ENCODE measurements at regions not wholly inside any gene's neighbourhood (a gene's known extent, or its start where the extent isn't known, plus 50 kb on each side); places are given as distances from the start of the nearest gene placed in this dataset.

- ChIA-PET RAD21 (ENCODE audit: low non-redundant PET in 1 of 2, low total read pairs in 2 of 2, uncharacterized antibody in 2 of 2, unreplicated experiment in 2 of 2) (no interaction called here), CTCF (no interaction called here), POLR2A (no interaction called here)
- intact Hi-C loops (cut with micrococcal nuclease): no loop called here
- DNase-seq (ENCODE audit: low read depth, low spot score) (no peak), ATAC-seq (no peak)
- TF ChIP-seq ZFX (IDR thresholded peaks at IDR 0.05) (no peak), CBX3 (IDR thresholded peaks at IDR 0.05; ENCODE audit: low read depth) (no peak), ELF1 (IDR thresholded peaks at IDR 0.05; ENCODE audit: borderline replicate concordance, low read depth) (no peak)
- no peak overlapping the region for H3K4me2 ChIP-seq (ENCODE audit: low read length)
- no peak overlapping the region for H2AFZ ChIP-seq (ENCODE audit: low read depth, low read length, poor library complexity, severe bottlenecking)
- no peaks in the 10 kb centered on the region for H3K36me3 ChIP-seq (ENCODE audit: control insufficient read depth in 1 of 2, insufficient read depth in 2 of 2, low read length in 2 of 2)
- no peaks in the 10 kb centered on the region for H3K79me2 ChIP-seq (ENCODE audit: insufficient read depth, low read length)
- BruUV-seq (replicated peaks): no TSS peak
- no peaks in the 10 kb centered on the region for H3K9me2 ChIP-seq (ENCODE audit: insufficient read depth)
- H3K9ac ChIP-seq (ENCODE audit: low read length): no peak overlapping the region
- no peaks in the 10 kb centered on the region for H3K27me3 ChIP-seq (ENCODE audit: insufficient read depth, low read length)
- H4K20me1 ChIP-seq (ENCODE audit: insufficient read depth): no peaks in the 10 kb centered on the region
- no peaks in the 10 kb centered on the region for H3K9me3 ChIP-seq (ENCODE audit: control insufficient read depth in 1 of 2, insufficient read depth in 1 of 2, low read depth in 1 of 2, low read length in 2 of 2)
- H3K4me1 ChIP-seq (ENCODE audit: control insufficient read depth in 1 of 2, insufficient read depth in 2 of 2, low read length in 2 of 2): no peaks in the 10 kb centered on the region
- H3K4me3 ChIP-seq (replicated peaks in 1 of 2; ENCODE audit: low read depth in 1 of 2, low read length in 2 of 2): no peak overlapping the region
- no peak overlapping the region for H3K27ac ChIP-seq (ENCODE audit: low read depth, low read length)
These were observed 2201.6 kb upstream of the TENM3 start for GRCh38 chr4:180041576-180041975.

GRCh38 chr4:180052629-180053028 is 2190.6 kb upstream of the TENM3 start:
- Histone ChIP-seq H3K9me3 (ENCODE audit: control insufficient read depth in 1 of 2, insufficient read depth in 1 of 2, low read depth in 1 of 2, low read length in 2 of 2) (no peaks in the 10 kb centered on the region), H4K20me1 (ENCODE audit: insufficient read depth) (no peaks in the 10 kb centered on the region; the same call in 1 of the 2 replicates), H2AFZ (ENCODE audit: low read depth, low read length, poor library complexity, severe bottlenecking) (no peak overlapping the region), H3K79me2 (ENCODE audit: insufficient read depth, low read length) (no peaks in the 10 kb centered on the region), H3K9me2 (ENCODE audit: insufficient read depth) (no peaks in the 10 kb centered on the region), H3K4me2 (ENCODE audit: low read length) (no peak overlapping the region), H3K9ac (ENCODE audit: low read length) (no peak overlapping the region), H3K4me1 (ENCODE audit: control insufficient read depth in 1 of 2, insufficient read depth in 2 of 2, low read length in 2 of 2) (no peaks in the 10 kb centered on the region), H3K27me3 (ENCODE audit: insufficient read depth, low read length) (no peaks in the 10 kb centered on the region), H3K27ac (ENCODE audit: low read depth, low read length) (no peak overlapping the region), H3K36me3 (ENCODE audit: control insufficient read depth in 1 of 2, insufficient read depth in 2 of 2, low read length in 2 of 2) (no peaks in the 10 kb centered on the region), H3K4me3 (replicated peaks in 1 of 2; ENCODE audit: low read depth in 1 of 2, low read length in 2 of 2) (no peak overlapping the region)
- intact Hi-C loops (cut with micrococcal nuclease): no loop called here
- BruUV-seq (replicated peaks): no TSS peak
- CTCF ChIA-PET: no interaction called here
- POLR2A ChIA-PET: no interaction called here
- DNase-seq (ENCODE audit: low read depth, low spot score) (no peak), ATAC-seq (no peak)
- RAD21 ChIA-PET (ENCODE audit: low non-redundant PET in 1 of 2, low total read pairs in 2 of 2, uncharacterized antibody in 2 of 2, unreplicated experiment in 2 of 2): no interaction called here
- TF ChIP-seq POLR2A (IDR thresholded peaks at IDR 0.05; ENCODE audit: borderline replicate concordance, extremely low read depth, insufficient read depth, insufficient read length) (no peak), CTCF (IDR thresholded peaks at IDR 0.05 in 2 of 3, conservative IDR thresholded peaks at IDR 0.05 in 1 of 3; ENCODE audit: borderline replicate concordance in 1 of 3, insufficient read depth in 1 of 3, low read depth in 2 of 3, low read length in 2 of 3) (no peak), TCF7L2 (IDR thresholded peaks at IDR 0.05; ENCODE audit: borderline replicate concordance, extremely low read depth, insufficient read depth, insufficient read length) (no peak), FOSL1 (IDR thresholded peaks at IDR 0.05; ENCODE audit: low read depth) (no peak), EZH2 (IDR thresholded peaks at IDR 0.05) (no peak), ATF3 (IDR thresholded peaks at IDR 0.05) (no peak), ELF1 (IDR thresholded peaks at IDR 0.05; ENCODE audit: borderline replicate concordance, low read depth) (no peak), ZFX (IDR thresholded peaks at IDR 0.05) (no peak), EZH2phosphoT487 (IDR thresholded peaks at IDR 0.05; ENCODE audit: borderline replicate concordance) (no peak), EGR1 (IDR thresholded peaks at IDR 0.05; ENCODE audit: low read depth) (no peak), YY1 (IDR thresholded peaks at IDR 0.05; ENCODE audit: extremely low read depth, insufficient replicate concordance, low read depth, low read length) (no peak), SRF (IDR thresholded peaks at IDR 0.05; ENCODE audit: low read depth) (no peak), ZNF274 (IDR thresholded peaks at IDR 0.05; ENCODE audit: low read depth, low read length) (no peak)
- TF ChIP-seq, protein P1, sequence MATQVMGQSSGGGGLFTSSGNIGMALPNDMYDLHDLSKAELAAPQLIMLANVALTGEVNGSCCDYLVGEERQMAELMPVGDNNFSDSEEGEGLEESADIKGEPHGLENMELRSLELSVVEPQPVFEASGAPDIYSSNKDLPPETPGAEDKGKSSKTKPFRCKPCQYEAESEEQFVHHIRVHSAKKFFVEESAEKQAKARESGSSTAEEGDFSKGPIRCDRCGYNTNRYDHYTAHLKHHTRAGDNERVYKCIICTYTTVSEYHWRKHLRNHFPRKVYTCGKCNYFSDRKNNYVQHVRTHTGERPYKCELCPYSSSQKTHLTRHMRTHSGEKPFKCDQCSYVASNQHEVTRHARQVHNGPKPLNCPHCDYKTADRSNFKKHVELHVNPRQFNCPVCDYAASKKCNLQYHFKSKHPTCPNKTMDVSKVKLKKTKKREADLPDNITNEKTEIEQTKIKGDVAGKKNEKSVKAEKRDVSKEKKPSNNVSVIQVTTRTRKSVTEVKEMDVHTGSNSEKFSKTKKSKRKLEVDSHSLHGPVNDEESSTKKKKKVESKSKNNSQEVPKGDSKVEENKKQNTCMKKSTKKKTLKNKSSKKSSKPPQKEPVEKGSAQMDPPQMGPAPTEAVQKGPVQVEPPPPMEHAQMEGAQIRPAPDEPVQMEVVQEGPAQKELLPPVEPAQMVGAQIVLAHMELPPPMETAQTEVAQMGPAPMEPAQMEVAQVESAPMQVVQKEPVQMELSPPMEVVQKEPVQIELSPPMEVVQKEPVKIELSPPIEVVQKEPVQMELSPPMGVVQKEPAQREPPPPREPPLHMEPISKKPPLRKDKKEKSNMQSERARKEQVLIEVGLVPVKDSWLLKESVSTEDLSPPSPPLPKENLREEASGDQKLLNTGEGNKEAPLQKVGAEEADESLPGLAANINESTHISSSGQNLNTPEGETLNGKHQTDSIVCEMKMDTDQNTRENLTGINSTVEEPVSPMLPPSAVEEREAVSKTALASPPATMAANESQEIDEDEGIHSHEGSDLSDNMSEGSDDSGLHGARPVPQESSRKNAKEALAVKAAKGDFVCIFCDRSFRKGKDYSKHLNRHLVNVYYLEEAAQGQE (IDR thresholded peaks at IDR 0.05; ENCODE audit: low read depth): no peak
- TF ChIP-seq, protein P2, sequence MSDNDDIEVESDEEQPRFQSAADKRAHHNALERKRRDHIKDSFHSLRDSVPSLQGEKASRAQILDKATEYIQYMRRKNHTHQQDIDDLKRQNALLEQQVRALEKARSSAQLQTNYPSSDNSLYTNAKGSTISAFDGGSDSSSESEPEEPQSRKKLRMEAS (IDR thresholded peaks at IDR 0.05): no peak

All from HCT116 (cell line).